Pons (tissue), 1 donor: ENCODE measurements at regions not wholly inside any gene's neighbourhood (a gene's known extent, or its start where the extent isn't known, plus 50 kb on each side); places are given as distances from the start of the nearest gene placed in this dataset.
A peak's percentile ranks its signal among the peaks of the same experiment; 100 is the strongest.

Experiments
- DNase-seq: peaks from one replicate; pipeline ENCODE4 v3.0.0-alpha.2; 2016; ENCODE audit warnings: low spot score

DNA sequence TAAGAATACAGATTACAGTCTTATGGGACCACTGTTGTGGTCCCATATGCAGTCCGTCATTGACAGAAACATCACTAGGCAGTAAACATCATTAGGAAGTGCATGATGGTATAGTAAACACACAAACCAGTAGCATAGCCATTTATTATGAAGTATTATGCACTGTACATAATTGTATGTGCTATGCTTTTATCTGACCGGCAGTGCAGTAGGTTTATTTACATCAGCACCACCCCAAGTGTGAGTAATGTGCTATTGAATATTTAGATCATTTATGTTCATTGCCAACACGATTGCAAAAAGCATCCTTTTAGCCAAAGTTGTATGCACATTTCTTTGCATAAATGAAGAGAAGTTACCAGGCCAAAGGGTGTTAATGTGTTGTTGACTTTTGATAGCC, 531.6 kb upstream of the TBX3 start:
- DNase-seq = no peak

GRCh38 chr12:115213538-115214016, 529.6 kb upstream of the TBX3 start:
- no peak for DNase-seq

GRCh38 chr12:115213118-115213517, 529.1 kb upstream of the TBX3 start:
- DNase-seq = no peak

- DNase-seq = no peak
These were observed 528.4 kb upstream of the TBX3 start for GRCh38 chr12:115212356-115212755.

- peak; percentile 40 for DNase-seq
These were observed 526.7 kb upstream of the TBX3 start for GRCh38 chr12:115210533-115211252.

DNA sequence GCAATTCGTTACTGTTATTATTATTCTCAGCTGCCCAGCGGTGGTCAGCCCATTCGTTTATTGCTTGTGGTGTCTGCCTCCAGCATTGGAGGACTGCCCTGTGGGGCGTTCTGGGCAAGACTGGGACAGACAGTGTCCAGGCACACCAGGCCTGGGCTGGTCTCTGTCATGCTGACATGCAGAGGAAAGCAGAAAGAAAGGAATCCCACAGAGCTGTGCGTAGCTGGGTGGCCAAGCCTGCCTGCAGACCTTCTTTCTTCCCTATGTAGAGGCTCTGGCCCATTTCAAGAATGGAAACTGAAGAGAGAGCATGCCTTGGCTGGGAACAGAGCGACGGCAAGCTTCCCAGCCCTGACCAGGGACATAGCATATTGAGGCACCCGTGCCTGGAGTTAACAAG, 525.3 kb upstream of the TBX3 start:
- DNase-seq = no peak

DNA sequence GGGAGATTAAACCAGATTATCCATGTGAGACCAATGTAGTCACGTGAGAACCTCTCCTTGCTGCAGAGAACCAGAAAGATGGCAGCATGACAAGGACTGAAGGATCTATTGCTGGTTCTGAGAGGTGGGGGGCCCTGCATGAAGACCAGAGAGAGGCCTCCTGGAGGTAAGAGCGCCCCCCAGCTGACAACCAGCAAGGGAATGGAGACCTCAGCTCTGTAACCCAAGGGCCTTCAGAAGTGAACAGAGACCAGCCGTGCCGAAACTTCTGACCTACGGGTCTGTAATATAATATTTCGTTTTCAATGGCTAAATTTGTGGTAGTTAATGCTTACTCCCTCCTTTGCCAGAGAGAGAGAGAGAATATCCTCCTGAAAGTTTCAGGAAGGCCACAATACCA, 524.1 kb upstream of the TBX3 start:
- no peak for DNase-seq

DNA sequence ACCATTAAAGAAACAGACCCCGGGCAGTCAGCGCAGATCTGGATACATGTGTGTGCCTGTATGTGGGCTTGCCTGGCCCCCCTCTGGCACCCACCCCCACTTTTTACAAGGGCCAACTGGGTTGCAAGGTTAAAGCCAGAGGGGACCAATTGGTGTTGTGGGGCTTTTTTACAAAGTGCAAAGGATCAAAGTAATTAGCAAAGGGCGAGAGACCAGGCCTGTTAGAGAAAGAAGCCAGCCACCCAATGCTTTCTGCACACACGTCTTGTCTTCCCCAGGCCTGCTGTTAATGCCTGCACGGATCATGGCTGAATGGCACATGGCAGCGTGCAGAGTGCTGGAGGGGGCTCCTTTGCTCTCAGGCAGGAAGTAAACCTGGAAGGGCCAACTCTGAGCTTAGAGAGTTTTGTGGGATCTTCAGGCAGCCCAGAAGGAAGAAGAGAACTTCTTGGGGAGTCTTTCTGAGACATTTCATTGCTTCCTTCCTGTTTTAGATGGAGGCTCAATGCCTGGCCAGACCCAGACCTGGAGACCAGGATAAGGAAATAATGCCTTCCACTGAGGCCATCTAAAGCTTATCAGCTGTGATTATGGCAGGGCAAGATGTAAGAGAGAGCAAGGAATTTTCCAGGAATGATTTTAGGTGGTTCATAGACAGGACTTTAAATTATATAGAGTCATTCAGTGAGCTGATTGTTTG, 523.4 kb upstream of the TBX3 start:
- no peak for DNase-seq

DNA sequence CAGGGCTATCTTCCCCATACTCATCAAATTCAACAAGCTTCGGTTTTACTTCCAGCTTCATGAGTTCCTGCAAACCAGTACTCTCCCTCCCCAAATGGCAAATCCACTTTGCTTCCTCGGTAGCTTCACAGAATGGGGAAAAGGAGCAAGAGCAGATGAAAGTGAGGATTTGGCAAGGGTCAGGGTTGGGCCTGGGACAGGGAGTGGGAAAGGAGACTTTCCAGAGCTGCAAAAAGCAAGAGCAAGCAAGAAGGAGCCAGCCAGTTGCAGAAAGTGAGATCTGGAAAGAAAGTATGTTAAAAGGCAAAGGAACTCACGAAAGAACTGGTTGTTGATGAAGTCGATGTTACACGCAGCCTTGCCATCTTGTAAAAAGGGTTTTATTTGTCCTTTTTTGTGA, 522.8 kb upstream of the TBX3 start:
- no peak for DNase-seq

- no peak for DNase-seq
These were observed 521.9 kb upstream of the TBX3 start for GRCh38 chr12:115205755-115206308.

DNA sequence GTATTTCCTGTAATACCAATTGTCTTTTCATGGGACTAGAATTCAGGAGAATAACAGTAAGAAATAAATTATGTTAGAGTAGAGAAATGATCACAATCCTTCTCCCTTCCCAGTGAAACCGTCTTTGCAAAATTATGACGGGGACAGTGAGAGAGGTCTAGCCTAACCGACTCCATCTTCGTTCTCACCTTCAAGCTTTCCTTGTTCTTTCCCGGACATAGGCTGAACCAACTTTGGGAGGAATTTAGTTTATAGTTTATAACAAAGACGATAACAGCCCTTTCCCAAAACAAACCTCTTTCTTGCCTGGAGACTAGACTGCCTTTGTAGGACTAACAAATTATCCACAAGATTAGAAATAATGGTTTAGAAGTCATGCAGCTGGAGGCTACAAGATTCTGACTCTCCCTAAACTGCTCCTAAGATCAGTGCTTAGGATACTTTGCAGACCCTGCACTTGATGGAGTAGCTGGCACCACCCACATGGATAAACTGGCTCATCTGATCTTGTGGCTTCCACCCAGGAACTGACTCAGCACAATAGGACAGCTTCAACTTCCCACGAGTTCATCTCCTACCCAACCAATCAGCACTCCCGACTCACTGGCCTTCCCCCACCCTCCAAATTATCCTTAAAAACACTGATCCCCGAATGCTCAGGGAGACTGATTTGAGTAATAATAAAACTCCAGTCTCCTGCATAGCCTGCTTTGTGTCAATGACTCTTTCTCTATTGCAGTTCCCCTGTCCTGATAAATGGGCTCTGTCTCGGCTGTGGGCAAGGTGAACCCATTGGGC, 521.2 kb upstream of the TBX3 start:
- DNase-seq = no peak

- no peak for DNase-seq
These were observed 519.7 kb upstream of the TBX3 start for GRCh38 chr12:115203701-115204100.

- DNase-seq = no peak
These were observed 518.0 kb upstream of the TBX3 start for GRCh38 chr12:115201966-115202365.

DNA sequence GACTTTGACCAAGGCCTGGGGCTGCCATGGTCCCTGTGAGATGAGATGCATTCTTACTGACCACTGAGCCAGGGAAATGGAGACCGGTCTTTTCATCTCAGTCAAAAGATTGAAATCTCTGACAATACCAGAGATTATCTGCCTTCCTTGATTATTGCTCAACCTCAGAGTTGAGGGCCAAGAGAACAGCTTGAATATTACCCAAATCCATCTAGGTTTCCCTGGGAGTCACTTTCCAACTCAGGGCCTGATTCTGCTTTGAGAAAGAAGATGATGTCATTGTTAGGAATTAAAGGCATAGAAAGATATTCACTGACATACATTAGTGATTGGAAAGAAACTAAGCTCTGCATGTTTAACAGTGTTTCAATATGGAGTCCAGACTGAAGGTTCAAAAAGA, 515.9 kb upstream of the TBX3 start:
- no peak for DNase-seq

DNA sequence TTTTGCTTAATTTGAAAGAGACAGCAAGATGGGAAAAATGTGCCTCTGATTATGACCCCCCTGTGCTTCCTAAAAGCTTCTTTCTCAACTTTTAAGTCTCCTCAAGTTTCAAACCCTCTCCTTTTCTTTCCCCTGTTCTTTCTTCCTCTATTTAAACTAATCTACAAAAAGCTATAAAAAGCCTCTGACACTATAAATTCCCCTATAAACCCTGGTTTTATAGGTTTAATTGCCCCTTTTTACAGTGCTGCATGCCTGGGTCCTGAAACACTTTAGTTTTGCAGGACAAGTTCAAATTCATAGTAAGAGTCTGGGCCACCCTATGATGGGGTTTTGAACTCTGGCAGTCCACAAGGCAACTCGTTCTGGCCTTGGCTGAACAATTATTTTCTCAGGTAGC, 510.9 kb upstream of the TBX3 start:
- DNase-seq = no peak

- no peak for DNase-seq
These were observed 510.5 kb upstream of the TBX3 start for GRCh38 chr12:115194448-115194847.

DNA sequence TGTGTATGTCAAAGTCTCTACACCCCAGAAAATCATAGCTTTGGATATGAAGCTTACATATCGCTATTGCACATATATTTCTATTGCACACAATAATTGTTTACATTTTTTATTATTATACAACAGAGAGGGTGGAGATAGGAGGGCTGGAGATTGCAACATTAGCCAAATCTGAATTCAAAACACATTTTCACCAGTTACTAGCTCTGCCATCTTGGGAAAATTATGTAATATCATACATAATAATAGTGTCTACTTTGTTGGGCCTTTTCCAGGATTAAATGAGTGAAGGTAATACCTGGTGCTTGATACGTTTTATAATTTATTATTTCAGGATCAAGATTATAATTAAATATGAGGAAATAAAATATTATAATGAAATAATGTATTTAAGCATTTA, 507.4 kb upstream of the TBX3 start:
- DNase-seq = no peak

GRCh38 chr12:115190010-115190770, 506.2 kb upstream of the TBX3 start:
- no peak for DNase-seq

DNA sequence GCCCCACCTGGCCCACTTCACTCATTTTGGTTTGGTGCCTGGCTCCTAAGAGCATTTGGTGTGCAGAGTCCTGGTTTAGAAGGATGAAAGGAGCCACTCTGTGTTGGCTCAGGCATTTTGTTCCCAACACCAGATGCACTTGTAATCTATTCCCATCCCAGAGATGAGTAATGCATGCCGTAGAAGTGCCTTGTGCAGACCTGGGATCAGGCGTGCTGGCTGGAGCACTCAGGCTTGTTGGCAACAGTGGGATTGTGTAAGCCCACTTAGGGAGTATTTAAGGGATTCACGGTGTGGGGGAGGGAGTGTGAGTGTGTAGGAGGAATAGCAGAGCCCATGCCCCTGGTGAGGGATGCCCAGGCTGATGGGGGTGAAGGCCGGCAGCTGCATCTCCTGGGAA, 501.5 kb upstream of the TBX3 start:
- DNase-seq = no peak

DNA sequence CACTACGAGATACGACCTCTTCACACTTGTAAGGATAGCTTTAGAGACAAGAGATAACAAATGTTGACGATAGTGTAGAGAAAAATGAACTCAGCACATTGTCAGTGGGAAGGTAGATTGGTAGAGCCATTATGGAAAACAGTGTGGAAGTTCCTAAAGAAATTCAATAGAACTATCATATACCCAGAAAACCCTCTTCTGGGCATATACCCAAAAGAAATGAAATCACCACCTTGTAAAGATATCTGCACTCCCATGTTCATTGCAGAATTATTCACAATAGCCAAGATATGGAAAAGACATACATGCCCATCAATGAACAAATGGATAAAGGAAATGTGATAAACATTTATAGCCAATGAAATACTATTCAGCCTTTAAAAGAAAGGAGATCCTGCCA, 499.8 kb upstream of the TBX3 start:
- DNase-seq = no peak

- no peak for DNase-seq
These were observed 493.9 kb upstream of the TBX3 start for GRCh38 chr12:115177899-115178298.
